ENCODE measurements at regions not wholly inside any gene's neighbourhood (a gene's known extent, or its start where the extent isn't known, plus 50 kb on each side); places are given as distances from the start of the nearest gene placed in this dataset.

DNA sequence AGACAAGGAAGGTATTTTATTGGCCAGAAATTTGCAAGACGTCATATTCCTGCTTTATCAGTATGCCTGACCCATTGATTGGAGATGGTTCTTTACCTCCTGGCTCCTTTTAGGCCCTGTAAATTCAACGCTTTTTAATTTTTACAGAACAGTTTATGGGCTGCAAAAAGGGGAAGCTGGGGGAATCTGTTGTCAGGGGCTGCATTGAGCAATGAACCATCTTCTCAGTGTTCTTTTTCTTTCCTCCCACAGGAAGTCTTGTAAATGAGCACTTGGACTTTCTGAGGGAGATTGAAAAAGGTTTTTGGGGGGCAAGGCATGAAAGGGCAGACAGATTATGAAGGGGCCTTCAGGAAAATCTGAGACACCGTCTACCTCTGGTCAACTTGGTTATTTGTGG, 503.6 kb upstream of the TNP1 start:
- intact Hi-C loops (cut with DNase I) = loop anchor here in 1 of 10 donors (5.0 kb wide), 1 partner anchor 1114 kb away; no protein-coding TSS in a partner anchor
- peaks cover 6 to 41% (median 23%) of the 10 kb centered on the region in 9 donors for H3K4me1 ChIP-seq

DNA sequence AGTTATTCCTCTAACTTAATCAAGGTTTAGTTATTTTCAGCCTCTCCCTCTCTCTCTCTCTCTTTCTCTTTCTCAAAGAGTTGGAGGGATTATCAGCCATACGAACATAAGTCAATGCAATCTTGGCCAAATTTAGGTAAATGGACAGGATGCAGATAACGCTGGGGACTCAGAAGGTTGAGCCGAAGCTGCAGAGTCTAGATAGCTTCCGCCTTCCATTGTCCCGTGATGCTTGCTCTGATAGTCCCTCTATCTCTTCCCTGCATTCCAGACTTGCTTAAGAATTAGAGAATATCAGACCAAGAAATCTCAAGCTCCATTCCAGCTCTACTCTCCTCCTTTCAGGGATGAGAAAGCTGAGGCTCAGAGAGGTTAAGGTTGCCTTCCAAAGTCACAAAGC, 502.8 kb upstream of the TNP1 start:
- no peak overlapping the region for H3K4me3 ChIP-seq
- H3K27me3 ChIP-seq = no peaks in the 10 kb centered on the region
- TF ChIP-seq, protein P1, sequence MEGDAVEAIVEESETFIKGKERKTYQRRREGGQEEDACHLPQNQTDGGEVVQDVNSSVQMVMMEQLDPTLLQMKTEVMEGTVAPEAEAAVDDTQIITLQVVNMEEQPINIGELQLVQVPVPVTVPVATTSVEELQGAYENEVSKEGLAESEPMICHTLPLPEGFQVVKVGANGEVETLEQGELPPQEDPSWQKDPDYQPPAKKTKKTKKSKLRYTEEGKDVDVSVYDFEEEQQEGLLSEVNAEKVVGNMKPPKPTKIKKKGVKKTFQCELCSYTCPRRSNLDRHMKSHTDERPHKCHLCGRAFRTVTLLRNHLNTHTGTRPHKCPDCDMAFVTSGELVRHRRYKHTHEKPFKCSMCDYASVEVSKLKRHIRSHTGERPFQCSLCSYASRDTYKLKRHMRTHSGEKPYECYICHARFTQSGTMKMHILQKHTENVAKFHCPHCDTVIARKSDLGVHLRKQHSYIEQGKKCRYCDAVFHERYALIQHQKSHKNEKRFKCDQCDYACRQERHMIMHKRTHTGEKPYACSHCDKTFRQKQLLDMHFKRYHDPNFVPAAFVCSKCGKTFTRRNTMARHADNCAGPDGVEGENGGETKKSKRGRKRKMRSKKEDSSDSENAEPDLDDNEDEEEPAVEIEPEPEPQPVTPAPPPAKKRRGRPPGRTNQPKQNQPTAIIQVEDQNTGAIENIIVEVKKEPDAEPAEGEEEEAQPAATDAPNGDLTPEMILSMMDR (IDR thresholded peaks at IDR 0.05) = no peak
- H3K9me3 ChIP-seq = no peaks in the 10 kb centered on the region
- no peak overlapping the region for H3K27ac ChIP-seq
- peaks cover 6 to 41% (median 23%) of the 10 kb centered on the region in 9 donors for H3K4me1 ChIP-seq
- no peak for DNase-seq
- intact Hi-C loops (cut with DNase I) = loop anchor here in 1 of 10 donors (5.0 kb wide), 1 partner anchor 1115 kb away; no protein-coding TSS in a partner anchor
- H3K36me3 ChIP-seq = no peaks in the 10 kb centered on the region
- 87 to 94% methylated on average over 5 of the region's 5 CpGs for WGBS, 2 donors
- ATAC-seq = no peak

More for the DNA sequence above, 503.6 kb upstream of the TNP1 start:
- Histone ChIP-seq H3K4me3 (no peak overlapping the region), H3K9me3 (no peaks in the 10 kb centered on the region), H3K27me3 (no peaks in the 10 kb centered on the region), H3K36me3 (no peaks in the 10 kb centered on the region), H3K27ac (no peak overlapping the region)
- DNase-seq = no peak
- TF ChIP-seq, protein P1 (IDR thresholded peaks at IDR 0.05) = no peak
- ATAC-seq = no peak
- 87 to 93% methylated on average over 3 of the region's 3 CpGs for WGBS, 2 donors

DNA sequence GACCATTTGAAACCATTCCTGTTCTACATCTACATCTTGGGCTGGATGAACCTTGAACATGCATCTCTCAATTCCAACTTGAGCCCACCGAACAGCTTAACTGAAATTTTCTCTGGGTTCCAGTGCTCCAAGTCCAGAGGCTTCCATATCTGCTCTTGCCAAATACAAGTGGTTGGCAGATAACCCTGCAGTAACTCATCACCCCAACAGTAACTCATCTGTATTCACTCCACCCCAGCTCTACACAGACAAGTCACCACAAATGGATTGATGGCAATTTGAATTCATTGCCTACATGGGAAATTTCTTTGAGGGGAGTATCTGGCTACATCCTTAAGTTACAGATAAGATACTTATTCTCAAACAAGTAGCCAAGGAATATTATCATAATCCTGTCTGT, 502.4 kb upstream of the TNP1 start:
- peaks cover 6 to 41% (median 23%) of the 10 kb centered on the region in 9 donors for H3K4me1 ChIP-seq
- WGBS, 2 donors = 97 to 100% methylated on average over 1 of the region's 1 CpG
- no peaks in the 10 kb centered on the region for H3K36me3 ChIP-seq
- TF ChIP-seq, protein P1 (IDR thresholded peaks at IDR 0.05) = no peak
- intact Hi-C loops (cut with DNase I) = loop anchor here in 1 of 10 donors (5.0 kb wide), 1 partner anchor 1115 kb away; no protein-coding TSS in a partner anchor
- ATAC-seq = no peak
- H3K27ac ChIP-seq = peak overlapping the region in 1 of 10 donors; percentile 75
- no peak overlapping the region for H3K4me3 ChIP-seq
- no peak for DNase-seq
- H3K27me3 ChIP-seq = no peaks in the 10 kb centered on the region
- no peaks in the 10 kb centered on the region for H3K9me3 ChIP-seq

DNA sequence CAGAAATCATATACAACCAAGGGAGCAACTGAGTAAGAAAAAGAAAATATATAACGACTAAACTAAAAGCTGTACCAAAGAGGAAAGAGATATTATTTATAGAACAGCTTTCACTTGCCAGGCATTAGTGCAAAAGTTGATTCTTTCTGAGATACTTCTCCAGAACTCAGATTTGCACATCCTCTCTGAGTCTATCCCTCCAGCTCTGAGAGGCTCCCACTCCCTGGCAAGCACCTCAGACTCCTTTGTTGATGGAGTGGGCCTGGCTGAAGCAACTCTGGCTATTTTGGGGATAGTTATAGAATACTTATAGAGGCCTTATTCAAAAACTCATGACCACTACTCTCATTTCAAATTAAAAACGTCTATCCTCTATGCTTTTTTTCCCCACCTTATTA, 501.6 kb upstream of the TNP1 start:
- Histone ChIP-seq H3K4me3 (no peak overlapping the region), H3K27me3 (no peaks in the 10 kb centered on the region), H3K36me3 (no peaks in the 10 kb centered on the region), H3K4me1 (peaks cover 6 to 49% (median 31%) of the 10 kb centered on the region in 9 donors), H3K27ac (peak overlapping the region in 9 of 10 donors; percentile 0 to 75 (median 50)), H3K9me3 (no peaks in the 10 kb centered on the region)
- intact Hi-C loops (cut with DNase I) = loop anchor here in 1 of 10 donors (5.0 kb wide), 1 partner anchor 1116 kb away; no protein-coding TSS in a partner anchor
- WGBS, 2 donors = 21 to 33% methylated on average over 2 of the region's 2 CpGs
- TF ChIP-seq, protein P1 (IDR thresholded peaks at IDR 0.05) = no peak
- peak in 2 of 8 donors; percentile 42 to 48 for ATAC-seq
- no peak for DNase-seq
